HG02798 (cell line): ENCODE measurements at regions not wholly inside any gene's neighbourhood (a gene's known extent, or its start where the extent isn't known, plus 50 kb on each side); places are given as distances from the start of the nearest gene placed in this dataset.

Experiments
- ATAC-seq: cut with Tn5 transposase; IDR thresholded peaks from one replicate; pipeline ENCODE4 v1.9.1; 2021; ENCODE audit warnings: mild to moderate bottlenecking; ENCODE audit not compliant: unreplicated experiment, poor library complexity

DNA sequence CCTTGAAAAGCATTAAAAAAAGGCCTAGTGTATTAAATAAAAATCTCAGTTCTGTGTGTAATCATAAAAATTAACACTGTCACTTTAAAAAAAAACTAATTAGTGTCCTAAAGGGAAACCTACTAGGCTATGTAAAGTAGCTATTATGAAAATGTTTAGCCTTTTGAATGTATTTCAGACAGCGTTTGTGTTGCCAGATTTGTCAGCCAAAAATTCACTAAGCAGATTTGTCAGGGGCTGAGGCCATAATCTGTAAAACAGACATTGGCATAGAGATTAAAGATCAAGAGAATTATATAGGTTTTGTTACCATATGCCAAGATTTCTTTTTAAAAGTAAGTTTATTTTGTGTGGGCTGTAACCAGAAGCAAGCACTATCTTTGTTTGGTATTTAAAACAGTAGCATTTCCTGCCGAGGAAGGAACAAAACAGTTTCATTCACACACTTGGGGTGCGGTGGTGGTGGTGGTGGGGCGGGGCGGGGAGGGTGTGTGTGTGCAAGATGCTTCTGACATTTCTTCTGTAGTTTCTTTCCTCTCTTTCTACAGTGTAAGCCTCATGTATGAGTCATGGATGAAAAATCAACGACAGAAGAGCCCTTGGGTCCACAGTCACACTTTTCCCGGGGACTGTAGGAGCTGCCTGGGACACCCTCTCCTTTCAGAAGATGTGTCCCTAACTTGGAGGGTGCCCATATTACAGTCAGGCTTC is 328.5 kb upstream of the FANCL start:
- ATAC-seq, result peak; percentile 32

- ATAC-seq, result no peak
Observed at GRCh38 chr2:58568901-58569300, 327.8 kb upstream of the FANCL start.

DNA sequence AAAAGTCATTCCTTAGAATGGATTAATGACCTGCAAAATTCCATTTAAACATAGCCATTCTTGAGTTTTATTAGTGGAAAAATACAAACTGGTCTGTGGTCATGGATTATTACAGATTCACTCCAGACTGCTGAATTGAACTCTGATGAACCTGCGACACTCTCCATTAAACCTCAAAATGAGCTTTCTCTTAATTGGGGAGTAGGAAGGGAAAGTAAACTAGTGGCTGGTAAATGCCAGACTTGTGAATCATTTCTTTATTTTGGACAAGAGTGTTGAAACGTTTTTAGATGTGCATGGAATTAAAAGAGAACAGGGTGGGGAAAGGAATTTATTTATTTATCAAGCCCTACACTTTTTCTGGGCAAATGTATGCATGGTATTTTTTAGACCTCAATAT is 321.2 kb upstream of the FANCL start:
- no peak for ATAC-seq

- ATAC-seq, result no peak
Observed at GRCh38 chr2:58560531-58560930, 319.4 kb upstream of the FANCL start.

GRCh38 chr2:58558881-58559280 is 317.8 kb upstream of the FANCL start:
- no peak for ATAC-seq

DNA sequence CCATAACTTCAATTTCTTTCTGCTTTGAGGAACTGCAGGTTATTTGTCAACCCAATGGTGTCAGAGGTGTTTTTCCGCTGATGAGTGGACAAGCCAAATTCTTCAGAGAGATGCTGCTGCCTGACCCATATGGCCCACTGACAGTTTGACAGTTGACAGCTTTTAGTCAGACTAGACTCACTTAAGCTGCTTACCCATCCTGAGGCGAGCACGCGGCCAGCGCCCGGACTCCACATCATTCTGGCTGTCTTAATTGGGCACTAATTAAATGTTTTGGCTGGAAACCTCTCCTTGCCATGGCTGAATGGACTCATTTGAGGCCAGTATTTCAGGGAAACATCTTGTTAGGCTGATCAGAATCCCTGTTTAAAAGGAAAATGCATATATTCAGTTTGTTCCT is 316.1 kb upstream of the FANCL start:
- no peak for ATAC-seq

DNA sequence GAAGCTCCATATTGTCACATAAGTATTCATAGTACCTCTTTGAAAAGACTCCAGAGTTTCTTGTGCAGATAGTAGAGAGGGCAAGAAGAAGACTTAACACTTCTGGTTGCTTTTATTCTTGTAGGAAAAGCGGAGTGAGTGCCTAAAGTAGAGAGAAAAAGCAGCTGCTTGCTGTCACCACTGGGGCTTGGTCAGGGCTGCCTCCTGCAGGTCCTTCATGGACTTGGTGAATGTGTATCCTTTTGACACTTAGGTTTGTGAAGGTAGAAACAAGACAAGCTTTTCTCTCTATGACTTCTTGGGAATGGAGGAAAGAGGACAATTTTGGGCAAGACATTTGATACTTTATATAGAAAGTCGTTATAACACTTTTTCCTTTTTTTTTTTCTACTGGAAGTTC is 312.8 kb upstream of the FANCL start:
- ATAC-seq, result peak; percentile 49

GRCh38 chr2:58553522-58553921 is 312.4 kb upstream of the FANCL start:
- ATAC-seq, result no peak

GRCh38 chr2:58545300-58546280 is 304.5 kb upstream of the FANCL start:
- ATAC-seq, result no peak

- no peak for ATAC-seq
Observed at GRCh38 chr2:58543442-58543841, 302.3 kb upstream of the FANCL start.

- no peak for ATAC-seq
Observed at GRCh38 chr2:58541511-58541910, 300.4 kb upstream of the FANCL start.

GRCh38 chr2:58540681-58541080 is 299.6 kb upstream of the FANCL start:
- ATAC-seq, result no peak

DNA sequence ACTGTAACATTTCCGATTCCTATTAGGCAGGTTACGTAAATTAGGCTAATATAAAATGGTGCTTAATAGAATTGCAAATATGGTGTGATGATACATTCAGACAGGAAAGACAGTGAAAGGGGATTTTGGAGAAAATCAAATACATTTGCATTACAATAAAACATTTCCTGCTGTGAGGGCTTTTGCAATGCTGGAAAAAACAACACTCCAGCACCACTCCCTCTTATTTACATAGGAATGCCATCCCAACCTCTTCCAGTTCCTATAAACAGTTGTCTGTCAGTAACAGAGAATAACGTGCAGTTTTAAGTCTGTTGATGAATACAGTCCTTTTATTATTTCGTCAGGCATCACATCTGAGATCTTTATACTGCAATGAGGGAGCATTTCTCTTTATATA is 298.8 kb upstream of the FANCL start:
- no peak for ATAC-seq

DNA sequence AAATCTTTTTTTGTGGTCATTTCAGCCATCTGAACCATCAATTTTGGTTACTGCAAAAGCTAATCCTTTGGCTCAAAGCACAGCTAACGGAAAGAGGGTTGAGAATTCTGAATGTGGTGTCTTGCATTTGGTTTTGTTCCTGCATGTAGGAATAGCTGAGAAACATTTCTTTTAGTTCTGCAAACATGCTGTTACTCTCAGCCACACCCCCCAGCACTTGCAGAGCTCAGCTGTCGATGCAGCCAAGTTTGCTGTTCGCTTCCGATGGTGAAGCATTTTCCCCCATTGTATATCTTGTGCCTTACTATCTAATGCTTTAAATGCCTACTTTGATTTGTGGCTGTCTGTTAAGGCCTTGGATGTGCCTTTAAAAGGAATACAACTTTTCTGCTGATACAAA is 294.9 kb upstream of the FANCL start:
- ATAC-seq, result no peak

- no peak for ATAC-seq
Observed at GRCh38 chr2:58535182-58535581, 294.1 kb upstream of the FANCL start.

DNA sequence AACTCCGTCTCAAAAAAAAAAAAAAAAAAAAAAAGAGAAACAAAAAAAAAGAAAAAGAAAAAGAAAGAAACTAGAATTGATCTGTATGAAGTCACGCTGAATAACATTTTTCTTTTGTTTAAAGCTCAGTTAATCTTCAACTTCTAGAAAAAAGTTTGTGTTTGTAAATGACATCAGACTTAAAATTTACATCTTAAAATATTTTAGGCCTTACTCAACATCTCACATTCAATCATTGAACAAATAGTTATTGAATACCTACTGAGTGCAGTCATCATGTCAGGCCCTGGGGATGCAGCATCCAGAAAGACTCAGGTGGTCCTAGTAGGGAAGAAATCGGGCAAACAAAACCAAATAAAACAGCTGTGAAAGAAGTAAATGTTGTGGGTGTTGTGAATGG is 292.3 kb upstream of the FANCL start:
- ATAC-seq, result no peak

DNA sequence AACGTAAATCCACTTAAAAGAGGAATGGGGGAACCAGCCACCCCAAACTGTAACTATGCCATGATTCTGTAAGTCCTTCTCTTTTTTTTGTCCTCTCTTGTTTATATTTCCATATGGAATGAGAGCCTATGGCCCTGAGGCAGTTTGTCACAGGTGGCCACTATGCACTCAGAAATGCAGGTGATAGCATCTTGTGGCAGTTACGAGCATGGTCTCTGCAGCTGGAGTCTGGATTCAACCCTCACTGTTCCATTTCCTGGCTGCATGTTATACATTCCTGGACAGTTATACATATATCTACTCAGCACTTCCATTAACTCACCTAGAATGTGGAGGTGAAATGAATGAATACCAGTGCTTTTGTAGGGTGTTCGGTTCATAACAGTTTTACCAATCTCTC is 291.5 kb upstream of the FANCL start:
- no peak for ATAC-seq

- ATAC-seq, result no peak
Observed at GRCh38 chr2:58527647-58528046, 286.5 kb upstream of the FANCL start.

- ATAC-seq, result no peak
Observed at GRCh38 chr2:58521803-58522554, 280.9 kb upstream of the FANCL start.

DNA sequence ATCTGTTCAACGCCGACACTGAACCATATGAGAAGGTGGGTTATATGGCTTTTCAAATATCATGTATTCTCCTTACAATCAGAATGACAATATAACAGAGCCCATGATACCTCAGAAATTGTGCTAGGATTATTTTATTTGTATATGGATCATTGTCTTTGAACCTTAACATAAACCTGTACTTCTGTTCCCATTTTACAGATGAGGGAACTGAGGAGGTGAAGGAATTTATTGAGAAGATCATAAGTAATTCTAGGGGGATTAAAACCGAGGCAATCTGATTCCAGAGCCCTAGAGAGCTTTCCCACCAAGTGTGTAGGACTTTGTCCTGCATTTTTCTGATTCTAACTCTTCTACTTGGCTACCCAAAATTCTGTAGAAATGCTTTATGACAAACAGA is 279.8 kb upstream of the FANCL start:
- no peak for ATAC-seq

DNA sequence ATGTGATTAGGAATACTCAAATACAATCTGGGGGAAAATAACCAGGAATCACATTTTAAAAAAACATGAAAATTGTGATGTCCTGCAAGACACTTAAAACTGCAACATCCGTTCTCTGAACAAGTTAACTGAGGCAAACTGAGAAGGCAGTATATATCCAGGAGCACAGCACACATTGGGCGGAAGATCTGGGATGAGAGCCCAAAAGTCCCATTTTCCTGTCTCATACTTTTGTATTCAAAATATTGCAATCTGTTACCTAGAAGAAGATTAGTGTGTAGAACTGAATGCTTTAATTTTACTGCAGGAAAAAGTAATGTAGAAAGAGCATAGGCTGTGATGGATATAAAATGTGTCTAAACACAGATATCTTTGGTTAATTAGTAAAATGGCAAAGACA is 276.8 kb upstream of the FANCL start:
- no peak for ATAC-seq
